Esophagus squamous epithelium (tissue), 4 donors: ENCODE measurements at regions not wholly inside any gene's neighbourhood (a gene's known extent, or its start where the extent isn't known, plus 50 kb on each side); places are given as distances from the start of the nearest gene placed in this dataset.

Source experiments
- CTCF ChIP-seq, 6 experiments: fragments of 450-650 bp in 4 of 6; fragments of 200-600 bp in 2 of 6; sonication (generic) in 2 of 6; IDR thresholded peaks; one replicate each; pipeline ENCODE4 v1.5.1; 2016 to 2019; ENCODE audit warnings: antibody characterized with exemption in 6 of 6, mild to moderate bottlenecking in 4 of 6, moderate library complexity in 4 of 6
- POLR2A ChIP-seq, 4 donors: fragments of 450-650 bp; IDR thresholded peaks; one replicate each; pipeline ENCODE4 v1.6.1; 2017; ENCODE audit warnings: antibody characterized with exemption in 4 of 4, mild to moderate bottlenecking in 4 of 4, moderate library complexity in 3 of 4

- TF ChIP-seq POLR2A (IDR thresholded peaks at IDR 0.05), result no peak
- TF ChIP-seq CTCF (IDR thresholded peaks at IDR 0.05), result no peak
Measured at GRCh38 chr3:187533797-187534196, 136.4 kb downstream of the SST start.
